ENCODE measurements at regions not wholly inside any gene's neighbourhood (a gene's known extent, or its start where the extent isn't known, plus 50 kb on each side); places are given as distances from the start of the nearest gene placed in this dataset.
"Not testable (repeated sequence)": the region's sequence is repeated elsewhere in the genome, so short reads cannot be mapped to it uniquely, and the experiment has no call there.

- H3K9me2 ChIP-seq (replicated peaks; ENCODE audit: low read length); H3K79me2 ChIP-seq (ENCODE audit: low read length); H3K27ac ChIP-seq (ENCODE audit: low read length); ATAC-seq; CTCF ChIA-PET; BruUV-seq (replicated peaks); H3K4me3 ChIP-seq (ENCODE audit: low read length); H4K20me1 ChIP-seq (ENCODE audit: low read length); POLR2A ChIA-PET (ENCODE audit: unreplicated experiment); H3K4me1 ChIP-seq (ENCODE audit: insufficient read depth, low read length); H3K36me3 ChIP-seq (ENCODE audit: low read depth, low read length); H3F3A ChIP-seq (ENCODE audit: low read length, unreplicated experiment); intact Hi-C loops (cut with micrococcal nuclease); H2AFZ ChIP-seq (ENCODE audit: low read length); H3K4me2 ChIP-seq (ENCODE audit: low read length); H3K9ac ChIP-seq (ENCODE audit: low read length); H3K9me3 ChIP-seq (ENCODE audit: low read length); H3K27me3 ChIP-seq (ENCODE audit: low read length); DNase-seq: not testable (repeated sequence)
These were observed 1447.6 kb downstream of the RPIA start for GRCh38 chr2:90139046-90139445.

DNA sequence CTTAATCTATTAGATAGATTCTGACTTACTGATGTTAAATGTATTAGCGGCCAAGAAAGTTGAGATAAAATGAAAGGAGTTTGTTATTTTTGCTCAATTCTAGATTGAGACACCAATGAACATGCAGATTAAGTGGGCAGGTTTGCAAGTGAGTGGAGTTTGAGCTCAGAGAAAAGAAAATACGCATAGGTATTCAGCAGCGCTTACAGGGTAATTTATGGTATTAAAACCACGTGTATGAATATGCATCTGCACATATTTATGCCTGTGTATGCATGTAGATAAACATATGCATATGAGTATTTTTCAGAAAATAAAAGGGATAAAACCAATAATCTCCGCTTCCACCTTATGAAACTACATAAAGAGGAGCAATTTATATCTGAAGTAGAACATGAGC is 1450.1 kb downstream of the RPIA start:
- ATAC-seq; H3K9me3 ChIP-seq (ENCODE audit: low read length); H3K27me3 ChIP-seq (ENCODE audit: low read length); H3K4me2 ChIP-seq (ENCODE audit: low read length); POLR2A ChIA-PET (ENCODE audit: unreplicated experiment); H3F3A ChIP-seq (ENCODE audit: low read length, unreplicated experiment); H4K20me1 ChIP-seq (ENCODE audit: low read length); H3K4me1 ChIP-seq (ENCODE audit: insufficient read depth, low read length); H3K36me3 ChIP-seq (ENCODE audit: low read depth, low read length); CTCF ChIA-PET; H3K79me2 ChIP-seq (ENCODE audit: low read length); DNase-seq; H3K4me3 ChIP-seq (ENCODE audit: low read length); H2AFZ ChIP-seq (ENCODE audit: low read length); intact Hi-C loops (cut with micrococcal nuclease); BruUV-seq (replicated peaks); H3K9ac ChIP-seq (ENCODE audit: low read length); H3K9me2 ChIP-seq (replicated peaks; ENCODE audit: low read length); H3K27ac ChIP-seq (ENCODE audit: low read length): not testable (repeated sequence)

DNA sequence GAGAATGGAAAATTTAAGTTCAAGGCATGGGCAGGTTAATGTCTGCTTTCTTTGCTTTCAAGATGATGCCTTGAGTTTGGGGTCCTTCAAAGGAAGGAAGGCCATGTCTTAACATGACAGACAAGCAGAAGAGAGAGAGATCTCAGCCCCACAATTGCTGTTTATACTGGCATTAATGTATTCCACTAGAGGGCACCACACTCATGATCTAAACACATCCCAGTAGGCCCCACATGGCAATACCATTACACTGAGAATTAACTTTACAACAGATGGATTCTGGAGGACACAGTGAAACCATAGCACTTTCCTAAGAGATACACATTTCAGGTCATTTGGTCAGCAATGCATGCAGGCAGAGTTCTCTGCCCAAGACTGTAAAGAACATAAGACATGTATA is 1460.3 kb downstream of the RPIA start:
- POLR2A ChIA-PET (ENCODE audit: unreplicated experiment); BruUV-seq (replicated peaks); H3K4me1 ChIP-seq (ENCODE audit: insufficient read depth, low read length); H2AFZ ChIP-seq (ENCODE audit: low read length); intact Hi-C loops (cut with micrococcal nuclease); CTCF ChIA-PET; DNase-seq; H3F3A ChIP-seq (ENCODE audit: low read length, unreplicated experiment); H3K27me3 ChIP-seq (ENCODE audit: low read length); H3K4me3 ChIP-seq (ENCODE audit: low read length); H3K27ac ChIP-seq (ENCODE audit: low read length); H3K9me2 ChIP-seq (replicated peaks; ENCODE audit: low read length); H4K20me1 ChIP-seq (ENCODE audit: low read length); H3K36me3 ChIP-seq (ENCODE audit: low read depth, low read length); H3K9ac ChIP-seq (ENCODE audit: low read length); H3K79me2 ChIP-seq (ENCODE audit: low read length); H3K4me2 ChIP-seq (ENCODE audit: low read length); H3K9me3 ChIP-seq (ENCODE audit: low read length); ATAC-seq: not testable (repeated sequence)

- H3F3A ChIP-seq (ENCODE audit: low read length, unreplicated experiment); CTCF ChIA-PET; H4K20me1 ChIP-seq (ENCODE audit: low read length); H3K9ac ChIP-seq (ENCODE audit: low read length); H3K79me2 ChIP-seq (ENCODE audit: low read length); H3K4me2 ChIP-seq (ENCODE audit: low read length); H2AFZ ChIP-seq (ENCODE audit: low read length); H3K27me3 ChIP-seq (ENCODE audit: low read length); H3K36me3 ChIP-seq (ENCODE audit: low read depth, low read length); DNase-seq; intact Hi-C loops (cut with micrococcal nuclease); H3K27ac ChIP-seq (ENCODE audit: low read length); BruUV-seq (replicated peaks); H3K9me3 ChIP-seq (ENCODE audit: low read length); POLR2A ChIA-PET (ENCODE audit: unreplicated experiment); H3K9me2 ChIP-seq (replicated peaks; ENCODE audit: low read length); H3K4me3 ChIP-seq (ENCODE audit: low read length); H3K4me1 ChIP-seq (ENCODE audit: insufficient read depth, low read length): not testable (repeated sequence)
- ATAC-seq: peak; percentile 29; the same call in 1 of the 2 replicates
These were observed 1479.5 kb downstream of the RPIA start for GRCh38 chr2:90170978-90171377.

DNA sequence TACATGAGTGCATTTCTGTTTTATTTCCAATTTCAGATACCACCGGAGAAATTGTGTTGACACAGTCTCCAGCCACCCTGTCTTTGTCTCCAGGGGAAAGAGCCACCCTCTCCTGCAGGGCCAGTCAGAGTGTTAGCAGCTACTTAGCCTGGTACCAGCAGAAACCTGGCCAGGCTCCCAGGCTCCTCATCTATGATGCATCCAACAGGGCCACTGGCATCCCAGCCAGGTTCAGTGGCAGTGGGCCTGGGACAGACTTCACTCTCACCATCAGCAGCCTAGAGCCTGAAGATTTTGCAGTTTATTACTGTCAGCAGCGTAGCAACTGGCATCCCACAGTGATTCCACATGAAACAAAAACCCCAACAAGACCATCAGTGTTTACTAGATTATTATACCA is 1481.6 kb downstream of the RPIA start:
- H3K36me3 ChIP-seq (ENCODE audit: low read depth, low read length); H3K27me3 ChIP-seq (ENCODE audit: low read length); H3K4me1 ChIP-seq (ENCODE audit: insufficient read depth, low read length); DNase-seq; H3K79me2 ChIP-seq (ENCODE audit: low read length); H3F3A ChIP-seq (ENCODE audit: low read length, unreplicated experiment); H3K9me3 ChIP-seq (ENCODE audit: low read length); POLR2A ChIA-PET (ENCODE audit: unreplicated experiment); CTCF ChIA-PET; H2AFZ ChIP-seq (ENCODE audit: low read length); H3K4me2 ChIP-seq (ENCODE audit: low read length); intact Hi-C loops (cut with micrococcal nuclease); ATAC-seq; H3K27ac ChIP-seq (ENCODE audit: low read length); H3K9me2 ChIP-seq (replicated peaks; ENCODE audit: low read length); H4K20me1 ChIP-seq (ENCODE audit: low read length); H3K4me3 ChIP-seq (ENCODE audit: low read length); BruUV-seq (replicated peaks); H3K9ac ChIP-seq (ENCODE audit: low read length): not testable (repeated sequence)

DNA sequence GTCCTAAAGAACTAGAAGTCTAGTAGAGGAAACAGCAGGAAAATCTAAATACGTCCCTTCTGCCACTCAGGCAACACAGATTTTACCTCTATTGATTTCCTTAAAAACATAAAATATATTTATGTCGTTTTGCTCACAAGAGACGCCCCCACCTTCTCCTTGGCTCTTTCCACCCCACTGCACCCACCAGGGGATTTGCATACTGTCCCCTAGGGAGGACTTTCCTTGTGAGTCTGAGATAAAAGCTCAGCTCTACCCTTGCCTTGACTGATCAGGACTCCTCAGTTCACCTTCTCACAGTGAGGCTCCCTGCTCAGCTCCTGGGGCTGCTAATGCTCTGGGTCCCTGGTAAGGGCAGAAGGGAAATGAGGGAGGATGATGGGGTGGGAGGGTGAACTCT is 1488.1 kb downstream of the RPIA start:
- H3K9me3 ChIP-seq (ENCODE audit: low read length); ATAC-seq; H3K9ac ChIP-seq (ENCODE audit: low read length); H2AFZ ChIP-seq (ENCODE audit: low read length); H3F3A ChIP-seq (ENCODE audit: low read length, unreplicated experiment); H3K4me2 ChIP-seq (ENCODE audit: low read length); POLR2A ChIA-PET (ENCODE audit: unreplicated experiment); H3K27me3 ChIP-seq (ENCODE audit: low read length); DNase-seq; H3K36me3 ChIP-seq (ENCODE audit: low read depth, low read length); H3K4me3 ChIP-seq (ENCODE audit: low read length); H3K9me2 ChIP-seq (replicated peaks; ENCODE audit: low read length); H3K4me1 ChIP-seq (ENCODE audit: insufficient read depth, low read length); BruUV-seq (replicated peaks); H4K20me1 ChIP-seq (ENCODE audit: low read length); H3K79me2 ChIP-seq (ENCODE audit: low read length); CTCF ChIA-PET; H3K27ac ChIP-seq (ENCODE audit: low read length); intact Hi-C loops (cut with micrococcal nuclease): not testable (repeated sequence)

Measured in PC-3 (cell line).